Type B pancreatic cell (in vitro differentiated cells): ENCODE measurements at regions not wholly inside any gene's neighbourhood (a gene's known extent, or its start where the extent isn't known, plus 50 kb on each side); places are given as distances from the start of the nearest gene placed in this dataset.

Source experiments
- DNase-seq: peaks from one replicate; pipeline ENCODE4 v3.0.0; 2021; ENCODE audit warnings: mixed read lengths; ENCODE audit not compliant: unreplicated experiment; ENCODE audit errors: extremely low spot score
- H3K27ac Mint-ChIP-seq: 2 replicates; pipeline ENCODE4 v1.8.0; 2021; ENCODE audit warnings: mild to moderate bottlenecking, mixed read lengths
- H3K27me3 Mint-ChIP-seq: 2 replicates; pipeline ENCODE4 v1.8.0; 2021; ENCODE audit warnings: mixed read lengths
- H3K36me3 Mint-ChIP-seq: 2 replicates; pipeline ENCODE4 v1.8.0; 2021; ENCODE audit warnings: mixed read lengths
- H3K4me1 Mint-ChIP-seq: one replicate; pipeline ENCODE4 v1.8.0; 2021; ENCODE audit warnings: mixed read lengths; ENCODE audit not compliant: unreplicated experiment
- H3K4me3 Mint-ChIP-seq: 2 replicates; pipeline ENCODE4 v1.8.0; 2021; ENCODE audit warnings: mild to moderate bottlenecking, mixed read lengths
- H3K9me3 Mint-ChIP-seq: 2 replicates; pipeline ENCODE4 v1.8.0; 2021; ENCODE audit warnings: mixed read lengths
- CTCF ChIP-seq: fragments of 200-600 bp; sonication (generic); conservative IDR thresholded peaks from 2 replicates; pipeline ENCODE4 v1.5.0; 2021; ENCODE audit warnings: antibody characterized with exemption, mild to moderate bottlenecking

GRCh38 chr1:102726417-102726816, 381.9 kb downstream of the COL11A1 start:
- no peak for TF ChIP-seq CTCF
- Mint-ChIP-seq H3K27ac (no peak overlapping the region), H3K4me1 (no peaks in the 10 kb centered on the region), H3K27me3 (no peaks in the 10 kb centered on the region), H3K4me3 (no peak overlapping the region), H3K9me3 (no peaks in the 10 kb centered on the region), H3K36me3 (no peaks in the 10 kb centered on the region)
- no peak for DNase-seq

- Mint-ChIP-seq H3K27me3 (no peaks in the 10 kb centered on the region), H3K27ac (no peak overlapping the region)
- no peak for TF ChIP-seq CTCF
Observed at GRCh38 chr1:102724741-102725140, 383.6 kb downstream of the COL11A1 start.

GRCh38 chr1:102715150-102715549, 393.2 kb downstream of the COL11A1 start:
- Mint-ChIP-seq H3K27ac (no peak overlapping the region), H3K9me3 (no peaks in the 10 kb centered on the region), H3K4me1 (no peaks in the 10 kb centered on the region), H3K27me3 (no peaks in the 10 kb centered on the region), H3K4me3 (no peak overlapping the region), H3K36me3 (no peaks in the 10 kb centered on the region)
- no peak for DNase-seq
- no peak for TF ChIP-seq CTCF

More at GRCh38 chr1:102724741-102725140, 383.6 kb downstream of the COL11A1 start:
- no peaks in the 10 kb centered on the region for H3K36me3 Mint-ChIP-seq
- no peak overlapping the region for H3K4me3 Mint-ChIP-seq
- H3K9me3 Mint-ChIP-seq: no peaks in the 10 kb centered on the region
- H3K4me1 Mint-ChIP-seq: no peaks in the 10 kb centered on the region
- no peak for DNase-seq

DNA sequence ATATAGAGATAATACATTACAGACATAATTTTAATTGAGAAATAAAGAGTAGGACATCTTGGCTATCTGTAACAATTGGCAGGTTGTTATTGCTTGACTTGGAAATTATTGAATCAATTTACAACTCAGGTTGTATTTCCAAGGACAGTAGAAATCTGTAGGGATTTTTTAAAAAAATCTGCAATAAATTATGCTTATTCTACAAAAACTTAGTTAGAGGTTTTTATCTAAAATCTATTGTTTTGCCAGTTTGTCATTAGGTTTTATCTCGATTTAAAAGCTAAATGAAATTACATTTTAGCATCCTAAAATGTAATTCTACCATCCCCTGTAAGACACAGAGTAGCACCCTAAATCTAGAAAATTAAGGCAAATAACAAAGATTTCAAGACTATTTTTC, 408.8 kb downstream of the COL11A1 start:
- Mint-ChIP-seq H3K4me3 (no peak overlapping the region), H3K36me3 (no peaks in the 10 kb centered on the region), H3K4me1 (no peaks in the 10 kb centered on the region), H3K27ac (no peak overlapping the region), H3K27me3 (no peaks in the 10 kb centered on the region), H3K9me3 (no peaks in the 10 kb centered on the region)
- no peak for DNase-seq
- no peak for TF ChIP-seq CTCF

DNA sequence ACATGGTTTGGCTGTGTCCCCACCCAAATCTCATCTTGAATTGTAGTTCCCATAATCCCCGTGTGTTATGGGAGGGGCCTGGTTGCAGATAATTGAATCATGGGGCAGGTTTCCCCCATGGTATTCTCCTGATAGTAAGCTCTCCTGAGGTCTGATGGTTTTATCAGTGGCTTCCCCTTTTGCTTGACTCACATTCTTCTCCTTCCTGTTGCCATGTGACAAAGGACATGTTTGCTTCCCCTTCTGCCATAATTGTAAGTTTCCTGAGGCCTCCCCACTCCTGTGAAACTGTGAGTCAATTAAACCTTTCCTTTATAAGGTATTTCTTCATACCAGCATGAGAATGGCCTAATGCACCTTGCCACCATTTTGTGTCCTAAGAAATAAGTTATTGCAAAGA, 415.0 kb downstream of the COL11A1 start:
- no peaks in the 10 kb centered on the region for H3K4me1 Mint-ChIP-seq
- no peak overlapping the region for H3K27ac Mint-ChIP-seq
- H3K27me3 Mint-ChIP-seq: no peaks in the 10 kb centered on the region
- TF ChIP-seq CTCF: no peak
- H3K36me3 Mint-ChIP-seq: no peaks in the 10 kb centered on the region
- no peaks in the 10 kb centered on the region for H3K9me3 Mint-ChIP-seq
- H3K4me3 Mint-ChIP-seq: no peak overlapping the region
- DNase-seq: no peak

- no peak for DNase-seq
- H3K9me3 Mint-ChIP-seq: no peaks in the 10 kb centered on the region
- TF ChIP-seq CTCF: no peak
- H3K27me3 Mint-ChIP-seq: no peaks in the 10 kb centered on the region
- H3K4me3 Mint-ChIP-seq: no peak overlapping the region
- no peaks in the 10 kb centered on the region for H3K4me1 Mint-ChIP-seq
- no peak overlapping the region for H3K27ac Mint-ChIP-seq
- no peaks in the 10 kb centered on the region for H3K36me3 Mint-ChIP-seq
Observed at GRCh38 chr1:102691592-102692090, 416.7 kb downstream of the COL11A1 start.
